GM23338 (cell line): ENCODE measurements at regions not wholly inside any gene's neighbourhood (a gene's known extent, or its start where the extent isn't known, plus 50 kb on each side); places are given as distances from the start of the nearest gene placed in this dataset.

ENCODE experiments used
- ATAC-seq: fragments of 200-7000 bp; cut with Tn5 transposase; 3 replicates; pipeline ENCODE4 v1.9.1; 2020
- DNase-seq: peaks from one replicate; pipeline ENCODE4 v3.0.0-alpha.2; 2015; ENCODE audit warnings: low spot score
- H2AFZ ChIP-seq: fragments of 200-600 bp; sonication (generic); 2 replicates; pipeline ENCODE4 v1.8.0; 2016; ENCODE audit warnings: antibody characterized with exemption, mild to moderate bottlenecking, moderate library complexity
- H3F3A ChIP-seq: fragments of 200-600 bp; sonication (generic); replicated peaks from 2 replicates; pipeline ENCODE4 v1.8.0; 2017; ENCODE audit warnings: antibody characterized with exemption, mixed run types, low read depth
- H3K27ac ChIP-seq: fragments of 200-600 bp; sonication (generic); 2 replicates; pipeline ENCODE4 v1.6.1; 2016; ENCODE audit warnings: low read depth
- H3K27me3 ChIP-seq: fragments of 200-600 bp; sonication (generic); 2 replicates; pipeline ENCODE4 v1.8.0; 2016; ENCODE audit warnings: mild to moderate bottlenecking, mixed run types, moderate library complexity; ENCODE audit not compliant: insufficient read depth
- H3K36me3 ChIP-seq: fragments of 200-600 bp; sonication (generic); 2 replicates; pipeline ENCODE4 v1.8.0; 2016; ENCODE audit warnings: mild to moderate bottlenecking; ENCODE audit not compliant: insufficient read depth
- H3K4me1 ChIP-seq: fragments of 200-600 bp; sonication (generic); 2 replicates; pipeline ENCODE4 v1.8.0; 2016; ENCODE audit warnings: mild to moderate bottlenecking, moderate library complexity; ENCODE audit not compliant: insufficient read depth
- H3K4me2 ChIP-seq: fragments of 200-600 bp; sonication (generic); 2 replicates; pipeline ENCODE4 v1.7.1; 2017; ENCODE audit warnings: mixed run types
- H3K4me3 ChIP-seq: fragments of 200-600 bp; sonication (generic); 2 replicates; pipeline ENCODE4 v1.6.1; 2016; ENCODE audit warnings: mixed run types
- H3K79me2 ChIP-seq: fragments of 200-600 bp; sonication (generic); replicated peaks from 2 replicates; pipeline ENCODE4 v1.8.0; 2017; ENCODE audit warnings: mild to moderate bottlenecking; ENCODE audit not compliant: insufficient read depth
- H3K9me2 ChIP-seq: fragments of 200-600 bp; sonication (generic); 2 replicates; pipeline ENCODE4 v1.8.0; 2017; ENCODE audit not compliant: insufficient read depth
- H4K20me1 ChIP-seq: fragments of 200-600 bp; sonication (generic); replicated peaks from 2 replicates; pipeline ENCODE4 v1.8.0; 2017; ENCODE audit warnings: mild to moderate bottlenecking; ENCODE audit not compliant: insufficient read depth
- H3K27ac Mint-ChIP-seq: 2 replicates; pipeline ENCODE4 v1.8.0; 2020; ENCODE audit warnings: inconsistent platforms, mild to moderate bottlenecking, moderate library complexity, mixed read lengths
- H3K27me3 Mint-ChIP-seq: 3 replicates; pipeline ENCODE4 v1.8.0; 2022; ENCODE audit warnings: low read depth, mild to moderate bottlenecking, moderate library complexity, mixed read lengths, inconsistent platforms; ENCODE audit not compliant: insufficient read depth, poor library complexity
- H3K36me3 Mint-ChIP-seq: 3 replicates; pipeline ENCODE4 v1.8.0; 2021; ENCODE audit warnings: low read depth, mild to moderate bottlenecking, inconsistent platforms, moderate library complexity, mixed read lengths
- H3K4me1 Mint-ChIP-seq: 3 replicates; pipeline ENCODE4 v1.8.0; 2020; ENCODE audit warnings: mild to moderate bottlenecking, inconsistent platforms, mixed read lengths
- H3K4me3 Mint-ChIP-seq: 3 replicates; pipeline ENCODE4 v1.8.0; 2021; ENCODE audit warnings: moderate library complexity, mild to moderate bottlenecking, inconsistent platforms, mixed read lengths
- H3K9me3 Mint-ChIP-seq: 3 replicates; pipeline ENCODE4 v1.8.0; 2020; ENCODE audit warnings: moderate library complexity, mild to moderate bottlenecking, inconsistent platforms, mixed read lengths
- JUNB ChIP-seq: IDR thresholded peaks from one replicate; pipeline ENCODE4 v1.6.1; 2016; ENCODE audit warnings: antibody characterized with exemption; ENCODE audit not compliant: unreplicated experiment
- TF ChIP-seq, protein P1 (sequence below): fragments of 250-450 bp; sonication (Bioruptor Pico); IDR thresholded peaks from 2 replicates; pipeline ENCODE4 v1.5.0; 2020; ENCODE audit warnings: mild to moderate bottlenecking, moderate library complexity
- TF ChIP-seq, protein P2 (sequence below): IDR thresholded peaks from 2 replicates; pipeline ENCODE4 v1.6.1; 2016; ENCODE audit warnings: antibody characterized with exemption
- TF ChIP-seq, protein P3 (sequence below), 2 experiments: fragments of 200-600 bp in 1 of 2; sonication (generic) in 1 of 2; conservative IDR thresholded peaks; 2 replicates each; pipeline versions ENCODE4 v1.5.1 to v1.6.1; 2016 to 2017; ENCODE audit warnings: antibody characterized with exemption in 2 of 2, low read depth in 2 of 2, mild to moderate bottlenecking in 2 of 2, moderate library complexity in 1 of 2

DNA sequence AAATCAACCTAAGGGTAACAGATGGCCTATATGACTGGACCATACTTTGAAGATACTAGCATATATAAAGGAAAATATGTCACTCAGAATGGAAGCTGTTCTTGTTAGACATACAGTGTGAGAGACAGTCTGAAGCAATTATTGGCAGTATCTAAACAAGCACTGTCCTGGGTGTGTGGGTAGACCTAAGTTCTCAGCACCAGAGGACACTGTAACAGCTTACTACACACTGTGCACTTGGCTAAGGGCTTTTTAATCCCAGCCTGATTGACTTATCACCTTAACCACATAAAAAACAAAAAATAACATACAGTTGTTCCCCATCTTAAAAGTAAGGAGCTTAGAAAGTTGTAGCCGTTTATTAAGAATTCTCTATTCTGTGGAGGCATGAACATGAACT, 1066.1 kb upstream of the FANCL start (continued):
- TF ChIP-seq, protein P1, sequence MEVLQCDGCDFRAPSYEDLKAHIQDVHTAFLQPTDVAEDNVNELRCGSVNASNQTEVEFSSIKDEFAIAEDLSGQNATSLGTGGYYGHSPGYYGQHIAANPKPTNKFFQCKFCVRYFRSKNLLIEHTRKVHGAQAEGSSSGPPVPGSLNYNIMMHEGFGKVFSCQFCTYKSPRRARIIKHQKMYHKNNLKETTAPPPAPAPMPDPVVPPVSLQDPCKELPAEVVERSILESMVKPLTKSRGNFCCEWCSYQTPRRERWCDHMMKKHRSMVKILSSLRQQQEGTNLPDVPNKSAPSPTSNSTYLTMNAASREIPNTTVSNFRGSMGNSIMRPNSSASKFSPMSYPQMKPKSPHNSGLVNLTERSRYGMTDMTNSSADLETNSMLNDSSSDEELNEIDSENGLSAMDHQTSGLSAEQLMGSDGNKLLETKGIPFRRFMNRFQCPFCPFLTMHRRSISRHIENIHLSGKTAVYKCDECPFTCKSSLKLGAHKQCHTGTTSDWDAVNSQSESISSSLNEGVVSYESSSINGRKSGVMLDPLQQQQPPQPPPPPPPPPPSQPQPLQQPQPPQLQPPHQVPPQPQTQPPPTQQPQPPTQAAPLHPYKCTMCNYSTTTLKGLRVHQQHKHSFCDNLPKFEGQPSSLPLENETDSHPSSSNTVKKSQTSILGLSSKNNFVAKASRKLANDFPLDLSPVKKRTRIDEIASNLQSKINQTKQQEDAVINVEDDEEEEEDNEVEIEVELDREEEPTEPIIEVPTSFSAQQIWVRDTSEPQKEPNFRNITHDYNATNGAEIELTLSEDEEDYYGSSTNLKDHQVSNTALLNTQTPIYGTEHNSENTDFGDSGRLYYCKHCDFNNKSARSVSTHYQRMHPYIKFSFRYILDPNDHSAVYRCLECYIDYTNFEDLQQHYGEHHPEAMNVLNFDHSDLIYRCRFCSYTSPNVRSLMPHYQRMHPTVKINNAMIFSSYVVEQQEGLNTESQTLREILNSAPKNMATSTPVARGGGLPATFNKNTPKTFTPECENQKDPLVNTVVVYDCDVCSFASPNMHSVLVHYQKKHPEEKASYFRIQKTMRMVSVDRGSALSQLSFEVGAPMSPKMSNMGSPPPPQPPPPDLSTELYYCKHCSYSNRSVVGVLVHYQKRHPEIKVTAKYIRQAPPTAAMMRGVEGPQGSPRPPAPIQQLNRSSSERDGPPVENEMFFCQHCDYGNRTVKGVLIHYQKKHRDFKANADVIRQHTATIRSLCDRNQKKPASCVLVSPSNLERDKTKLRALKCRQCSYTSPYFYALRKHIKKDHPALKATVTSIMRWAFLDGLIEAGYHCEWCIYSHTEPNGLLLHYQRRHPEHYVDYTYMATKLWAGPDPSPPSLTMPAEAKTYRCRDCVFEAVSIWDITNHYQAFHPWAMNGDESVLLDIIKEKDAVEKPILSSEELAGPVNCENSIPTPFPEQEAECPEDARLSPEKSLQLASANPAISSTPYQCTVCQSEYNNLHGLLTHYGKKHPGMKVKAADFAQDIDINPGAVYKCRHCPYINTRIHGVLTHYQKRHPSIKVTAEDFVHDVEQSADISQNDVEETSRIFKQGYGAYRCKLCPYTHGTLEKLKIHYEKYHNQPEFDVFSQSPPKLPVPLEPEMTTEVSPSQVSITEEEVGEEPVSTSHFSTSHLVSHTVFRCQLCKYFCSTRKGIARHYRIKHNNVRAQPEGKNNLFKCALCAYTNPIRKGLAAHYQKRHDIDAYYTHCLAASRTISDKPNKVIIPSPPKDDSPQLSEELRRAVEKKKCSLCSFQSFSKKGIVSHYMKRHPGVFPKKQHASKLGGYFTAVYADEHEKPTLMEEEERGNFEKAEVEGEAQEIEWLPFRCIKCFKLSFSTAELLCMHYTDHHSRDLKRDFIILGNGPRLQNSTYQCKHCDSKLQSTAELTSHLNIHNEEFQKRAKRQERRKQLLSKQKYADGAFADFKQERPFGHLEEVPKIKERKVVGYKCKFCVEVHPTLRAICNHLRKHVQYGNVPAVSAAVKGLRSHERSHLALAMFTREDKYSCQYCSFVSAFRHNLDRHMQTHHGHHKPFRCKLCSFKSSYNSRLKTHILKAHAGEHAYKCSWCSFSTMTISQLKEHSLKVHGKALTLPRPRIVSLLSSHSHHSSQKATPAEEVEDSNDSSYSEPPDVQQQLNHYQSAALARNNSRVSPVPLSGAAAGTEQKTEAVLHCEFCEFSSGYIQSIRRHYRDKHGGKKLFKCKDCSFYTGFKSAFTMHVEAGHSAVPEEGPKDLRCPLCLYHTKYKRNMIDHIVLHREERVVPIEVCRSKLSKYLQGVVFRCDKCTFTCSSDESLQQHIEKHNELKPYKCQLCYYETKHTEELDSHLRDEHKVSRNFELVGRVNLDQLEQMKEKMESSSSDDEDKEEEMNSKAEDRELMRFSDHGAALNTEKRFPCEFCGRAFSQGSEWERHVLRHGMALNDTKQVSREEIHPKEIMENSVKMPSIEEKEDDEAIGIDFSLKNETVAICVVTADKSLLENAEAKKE (CRISPR knock-in tag) = no peak
- TF ChIP-seq JUNB = no peak

DNA sequence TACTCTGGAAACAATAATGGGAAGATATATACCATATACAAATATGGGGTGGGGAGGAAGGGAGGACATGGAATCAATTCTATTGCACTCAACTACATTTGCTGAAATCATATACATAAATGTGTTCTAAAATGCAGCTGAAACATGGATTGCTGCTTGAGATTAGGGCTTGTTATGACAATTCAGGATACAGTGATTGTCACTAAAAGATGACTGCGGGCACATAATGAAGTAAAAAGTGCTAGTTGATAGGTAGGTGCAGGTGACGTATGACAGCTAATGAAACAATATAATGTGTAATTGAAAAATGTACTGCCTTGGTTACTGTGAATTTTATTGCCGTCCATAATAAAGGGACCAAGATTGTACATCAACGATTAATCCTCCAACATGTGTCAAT, 1062.1 kb upstream of the FANCL start:
- Mint-ChIP-seq H3K9me3 (no peaks in the 10 kb centered on the region), H3K4me3 (no peak overlapping the region), H3K4me1 (peaks cover 9% of the 10 kb centered on the region; the same call in 2 of the 3 replicates), H3K36me3 (no peaks in the 10 kb centered on the region), H3K27me3 (peaks cover 1% of the 10 kb centered on the region), H3K27ac (no peak overlapping the region)
- Histone ChIP-seq H3F3A (no peaks in the 10 kb centered on the region), H3K27me3 (no peaks in the 10 kb centered on the region), H2AFZ (no peak overlapping the region), H3K4me1 (peaks cover 7% of the 10 kb centered on the region; the same call in 1 of the 2 replicates), H3K9me2 (no peaks in the 10 kb centered on the region), H3K36me3 (no peaks in the 10 kb centered on the region), H3K4me2 (no peak overlapping the region), H4K20me1 (no peaks in the 10 kb centered on the region), H3K27ac (no peak overlapping the region), H3K4me3 (no peak overlapping the region), H3K79me2 (no peaks in the 10 kb centered on the region)
- ATAC-seq (no peak), DNase-seq (no peak)
- TF ChIP-seq, protein P1 (CRISPR knock-in tag) = no peak
- TF ChIP-seq, protein P2, sequence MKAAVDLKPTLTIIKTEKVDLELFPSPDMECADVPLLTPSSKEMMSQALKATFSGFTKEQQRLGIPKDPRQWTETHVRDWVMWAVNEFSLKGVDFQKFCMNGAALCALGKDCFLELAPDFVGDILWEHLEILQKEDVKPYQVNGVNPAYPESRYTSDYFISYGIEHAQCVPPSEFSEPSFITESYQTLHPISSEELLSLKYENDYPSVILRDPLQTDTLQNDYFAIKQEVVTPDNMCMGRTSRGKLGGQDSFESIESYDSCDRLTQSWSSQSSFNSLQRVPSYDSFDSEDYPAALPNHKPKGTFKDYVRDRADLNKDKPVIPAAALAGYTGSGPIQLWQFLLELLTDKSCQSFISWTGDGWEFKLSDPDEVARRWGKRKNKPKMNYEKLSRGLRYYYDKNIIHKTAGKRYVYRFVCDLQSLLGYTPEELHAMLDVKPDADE = no peak
- TF ChIP-seq, protein P3, sequence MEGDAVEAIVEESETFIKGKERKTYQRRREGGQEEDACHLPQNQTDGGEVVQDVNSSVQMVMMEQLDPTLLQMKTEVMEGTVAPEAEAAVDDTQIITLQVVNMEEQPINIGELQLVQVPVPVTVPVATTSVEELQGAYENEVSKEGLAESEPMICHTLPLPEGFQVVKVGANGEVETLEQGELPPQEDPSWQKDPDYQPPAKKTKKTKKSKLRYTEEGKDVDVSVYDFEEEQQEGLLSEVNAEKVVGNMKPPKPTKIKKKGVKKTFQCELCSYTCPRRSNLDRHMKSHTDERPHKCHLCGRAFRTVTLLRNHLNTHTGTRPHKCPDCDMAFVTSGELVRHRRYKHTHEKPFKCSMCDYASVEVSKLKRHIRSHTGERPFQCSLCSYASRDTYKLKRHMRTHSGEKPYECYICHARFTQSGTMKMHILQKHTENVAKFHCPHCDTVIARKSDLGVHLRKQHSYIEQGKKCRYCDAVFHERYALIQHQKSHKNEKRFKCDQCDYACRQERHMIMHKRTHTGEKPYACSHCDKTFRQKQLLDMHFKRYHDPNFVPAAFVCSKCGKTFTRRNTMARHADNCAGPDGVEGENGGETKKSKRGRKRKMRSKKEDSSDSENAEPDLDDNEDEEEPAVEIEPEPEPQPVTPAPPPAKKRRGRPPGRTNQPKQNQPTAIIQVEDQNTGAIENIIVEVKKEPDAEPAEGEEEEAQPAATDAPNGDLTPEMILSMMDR (conservative IDR thresholded peaks at IDR 0.05; ENCODE audit: low read depth in 2 of 2) = no peak
